ENCODE measurements at regions not wholly inside any gene's neighbourhood (a gene's known extent, or its start where the extent isn't known, plus 50 kb on each side); places are given as distances from the start of the nearest gene placed in this dataset.

DNA sequence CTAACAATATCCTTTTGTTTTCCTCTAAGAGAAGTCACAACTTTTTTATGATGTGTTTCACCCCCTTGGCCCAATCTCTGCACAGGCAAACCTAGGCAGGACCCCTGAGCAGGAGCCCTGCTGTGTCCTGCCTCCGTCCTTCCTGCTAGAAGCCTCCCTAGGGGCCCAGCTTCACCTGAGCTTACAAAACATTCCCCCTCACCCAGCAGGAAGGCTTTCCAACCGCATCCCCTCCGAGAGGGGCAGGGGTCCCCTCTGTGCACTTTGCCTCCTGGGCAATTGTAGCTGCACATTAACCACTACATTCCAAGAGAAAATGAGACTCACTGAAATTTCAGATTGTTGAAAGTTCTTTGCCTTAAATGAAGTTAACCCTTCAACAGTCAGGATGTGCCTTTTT is 176.2 kb downstream of the IRX2 start:
- DNase-seq (ENCODE audit: low read depth in 1 of 2, low spot score in 1 of 2): no peak

DNA sequence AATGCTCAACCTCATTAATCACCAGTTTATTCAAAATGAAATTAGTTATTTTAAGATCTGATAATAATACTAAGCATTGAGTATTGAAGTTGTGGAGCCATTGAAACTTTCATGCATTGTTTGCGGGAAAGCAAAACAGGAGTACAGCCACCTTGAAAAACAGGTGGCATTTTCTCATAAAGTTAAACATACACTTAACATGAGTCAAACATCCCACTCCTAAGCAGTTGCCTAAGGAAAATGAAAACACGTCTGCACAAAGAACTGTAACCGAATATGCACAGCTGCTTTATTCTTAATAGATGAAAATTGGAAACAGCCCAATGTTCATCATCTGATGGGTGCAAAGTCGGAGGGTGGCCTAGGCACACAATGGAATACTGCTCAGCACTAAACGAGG is 177.3 kb downstream of the IRX2 start:
- no peak for DNase-seq (ENCODE audit: low read depth in 1 of 2, low spot score in 1 of 2)

DNA sequence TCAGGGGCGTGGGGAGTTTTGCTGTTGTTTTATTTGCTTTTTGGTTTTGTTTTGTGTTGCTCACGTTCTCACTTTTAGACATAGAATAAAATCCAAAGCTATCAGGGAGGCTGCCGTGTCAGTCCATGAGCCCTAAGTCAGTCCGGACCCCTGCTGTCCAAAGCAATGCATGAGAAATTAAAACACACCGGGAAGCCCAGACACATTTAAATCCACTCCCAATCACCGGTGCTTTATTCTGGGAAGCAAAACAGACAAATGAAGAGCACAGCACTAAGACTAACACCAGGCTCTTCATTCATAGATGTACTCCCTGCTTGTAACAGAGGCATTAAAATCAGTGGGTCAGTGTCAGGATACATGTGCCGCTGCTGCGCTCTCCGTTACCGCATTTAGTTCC is 180.9 kb downstream of the IRX2 start:
- no peak for DNase-seq (ENCODE audit: low read depth in 1 of 2, low spot score in 1 of 2)

DNA sequence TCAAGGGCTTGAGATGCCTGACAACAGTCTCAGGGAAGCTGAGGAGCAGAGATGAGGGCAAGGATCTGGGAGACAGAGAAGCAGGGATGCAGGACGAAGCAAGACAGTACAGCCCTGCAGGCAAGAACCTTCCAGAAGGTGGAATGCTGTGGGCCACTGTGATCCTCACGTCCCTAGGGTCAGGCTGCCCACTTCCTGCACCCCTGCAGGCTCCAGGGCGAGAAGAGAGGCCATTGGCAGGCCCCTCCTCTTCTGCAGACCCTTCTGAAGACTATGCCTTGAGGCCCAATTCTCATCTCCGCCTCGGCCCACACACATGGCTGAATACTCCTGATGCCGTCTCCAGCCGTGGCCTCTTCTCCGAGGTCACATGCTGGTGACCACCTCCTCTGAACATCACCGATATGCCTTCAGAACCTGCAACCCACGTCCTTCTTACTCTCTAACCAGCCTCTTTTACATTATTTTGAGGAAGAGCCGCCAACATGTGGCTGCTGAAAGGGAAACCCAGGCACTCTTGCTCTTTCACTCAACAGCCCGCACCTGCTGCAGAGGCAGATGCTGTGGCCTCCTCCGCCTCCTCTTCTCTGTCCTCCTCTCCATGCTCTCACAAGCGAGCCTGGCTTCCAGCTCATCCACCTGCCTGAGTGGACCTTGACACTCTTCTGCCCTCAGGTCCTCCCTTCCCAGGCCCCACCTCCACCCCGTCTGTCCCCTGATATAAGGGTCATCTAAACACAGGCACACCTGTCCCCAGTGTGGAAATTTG is 181.5 kb downstream of the IRX2 start:
- DNase-seq (ENCODE audit: low read depth in 1 of 2, low spot score in 1 of 2): no peak

DNA sequence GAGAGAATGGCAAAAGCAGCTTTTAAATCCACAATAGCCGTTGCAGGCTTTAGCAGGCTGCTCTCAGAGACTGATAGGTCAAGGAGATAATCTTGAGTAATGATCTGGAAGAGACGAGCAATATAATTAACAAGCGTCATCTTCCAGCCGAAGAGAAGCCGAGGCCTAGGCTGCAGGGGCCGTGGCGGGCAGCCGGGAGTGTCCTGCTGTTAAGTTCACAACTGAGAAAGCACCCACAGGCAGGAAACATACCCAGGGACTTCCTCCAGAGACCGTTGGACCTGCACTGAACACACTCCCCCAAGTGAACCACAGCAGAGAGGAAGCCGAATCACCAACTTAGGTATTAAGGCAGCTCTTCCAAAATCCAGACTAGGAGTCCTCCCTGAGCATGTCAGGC is 182.3 kb downstream of the IRX2 start:
- DNase-seq (ENCODE audit: low read depth in 1 of 2, low spot score in 1 of 2): no peak

DNA sequence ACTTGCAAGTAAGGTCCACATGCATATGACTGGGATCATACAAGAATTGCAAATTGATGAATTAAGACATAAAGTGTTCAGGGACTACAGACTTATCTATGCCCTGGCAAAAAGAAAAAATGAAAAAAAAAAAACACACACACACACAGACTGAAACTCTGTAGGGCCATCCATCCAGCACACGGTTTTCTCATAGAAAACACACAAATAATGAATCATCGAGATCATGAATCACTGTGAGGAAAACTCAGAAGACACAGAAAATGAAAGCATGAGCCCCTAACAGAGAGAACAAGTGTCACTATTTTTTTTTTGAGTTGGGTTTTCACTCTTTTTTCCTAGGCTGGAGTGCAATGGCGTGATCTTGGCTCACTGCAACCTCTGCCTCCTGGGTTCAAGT is 185.2 kb downstream of the IRX2 start:
- DNase-seq (ENCODE audit: low read depth in 1 of 2, low spot score in 1 of 2): no peak

DNA sequence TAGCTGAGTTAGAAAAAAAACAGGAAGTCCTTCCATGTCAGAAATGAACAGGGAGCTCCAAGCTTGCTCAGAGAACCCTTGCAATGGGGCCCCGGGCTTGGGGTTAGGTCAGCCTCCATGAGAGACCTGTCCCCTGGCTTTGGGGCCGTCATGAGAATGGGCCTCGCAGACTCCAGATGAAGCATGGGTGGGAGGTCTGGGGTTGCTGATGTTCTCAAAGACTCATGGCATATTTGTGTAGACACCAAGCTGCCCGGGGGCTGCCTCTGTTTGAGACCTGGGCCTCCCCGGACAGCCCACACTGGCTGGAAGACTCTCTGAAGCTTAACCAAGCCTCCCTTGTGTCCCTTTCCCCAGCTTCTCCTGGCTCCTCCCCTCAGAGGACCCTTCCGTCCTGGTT is 186.3 kb downstream of the IRX2 start:
- no peak for DNase-seq (ENCODE audit: low read depth in 1 of 2, low spot score in 1 of 2)

DNA sequence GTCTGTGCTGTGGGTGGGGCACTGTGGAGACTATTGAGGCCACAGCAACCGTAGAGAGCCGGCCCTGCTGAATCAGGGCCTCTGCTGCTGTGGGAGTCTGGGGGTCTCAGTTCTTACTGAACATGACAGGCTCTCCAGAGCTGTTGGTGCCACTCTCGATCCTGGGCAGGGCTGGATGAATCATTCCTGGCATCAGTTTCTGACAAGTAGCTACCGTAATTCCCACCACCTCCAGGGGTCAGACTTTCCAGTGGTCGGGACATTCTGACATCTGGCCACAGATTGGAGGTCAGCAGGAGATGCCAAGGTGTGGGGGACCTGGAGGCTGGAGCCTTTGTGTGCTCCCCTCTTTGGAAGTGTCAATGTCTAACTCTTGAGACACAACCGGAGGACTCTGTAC is 188.4 kb downstream of the IRX2 start:
- no peak for DNase-seq (ENCODE audit: low read depth in 1 of 2, low spot score in 1 of 2)

DNA sequence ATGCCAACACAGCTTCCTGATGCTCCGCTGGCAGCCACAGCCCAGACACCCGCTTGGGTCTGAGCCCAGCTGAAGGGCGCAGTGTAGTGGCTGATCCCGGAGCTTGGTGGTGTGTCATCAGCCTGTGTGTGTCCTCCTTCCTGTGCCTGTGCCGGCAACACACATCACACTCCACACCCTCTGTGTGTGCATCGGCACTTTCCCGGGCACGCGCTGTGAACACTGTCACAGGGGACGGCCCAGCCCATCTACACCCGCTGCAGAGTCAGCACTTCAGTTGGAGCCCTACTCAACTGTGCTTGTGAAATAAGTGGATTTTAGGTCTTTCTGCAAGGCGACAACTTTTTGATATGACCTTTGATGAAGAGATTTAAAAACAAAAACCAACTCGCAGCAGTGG is 189.4 kb downstream of the IRX2 start:
- DNase-seq (ENCODE audit: low read depth in 1 of 2, low spot score in 1 of 2): no peak

DNA sequence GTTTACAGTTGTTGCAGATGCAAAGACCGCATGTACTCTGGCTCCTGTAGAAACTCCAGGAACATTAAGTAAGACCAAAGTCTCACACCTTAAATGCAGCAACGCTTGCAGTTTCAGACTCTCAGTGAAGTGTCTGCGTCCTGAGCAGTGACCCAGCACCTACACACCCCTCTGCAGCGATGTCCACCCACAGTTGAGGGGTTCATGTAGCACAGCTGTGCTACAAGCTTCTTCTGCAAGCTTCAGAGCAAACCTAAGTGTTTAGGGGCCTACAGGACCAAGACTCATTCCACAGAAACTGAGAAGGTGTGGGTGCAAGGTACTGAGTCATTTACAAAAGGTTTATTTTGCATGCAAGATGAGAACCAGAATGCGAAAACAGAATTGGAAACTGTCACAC is 191.0 kb downstream of the IRX2 start:
- no peak for DNase-seq (ENCODE audit: low read depth in 1 of 2, low spot score in 1 of 2)

DNA sequence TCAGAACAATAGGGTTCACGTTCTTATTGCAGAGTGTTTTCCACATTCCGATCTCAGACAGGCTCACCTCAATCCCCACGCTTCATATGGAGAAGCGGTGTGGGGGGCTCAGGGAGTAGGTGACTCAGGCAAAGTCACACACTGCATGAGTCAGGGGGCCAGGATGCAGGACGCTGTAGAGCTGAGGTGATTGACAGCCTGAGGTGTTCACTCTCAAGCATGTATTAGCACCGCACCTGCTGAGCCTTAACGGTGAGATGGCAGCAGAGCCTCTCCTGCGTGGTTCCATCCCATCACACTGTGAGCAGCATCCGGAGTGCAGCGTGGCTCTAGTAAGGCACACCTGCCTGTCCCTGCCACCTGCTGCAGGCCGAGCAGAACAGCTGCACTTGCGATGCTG is 194.0 kb downstream of the IRX2 start:
- DNase-seq (ENCODE audit: low read depth in 1 of 2, low spot score in 1 of 2): no peak

DNA sequence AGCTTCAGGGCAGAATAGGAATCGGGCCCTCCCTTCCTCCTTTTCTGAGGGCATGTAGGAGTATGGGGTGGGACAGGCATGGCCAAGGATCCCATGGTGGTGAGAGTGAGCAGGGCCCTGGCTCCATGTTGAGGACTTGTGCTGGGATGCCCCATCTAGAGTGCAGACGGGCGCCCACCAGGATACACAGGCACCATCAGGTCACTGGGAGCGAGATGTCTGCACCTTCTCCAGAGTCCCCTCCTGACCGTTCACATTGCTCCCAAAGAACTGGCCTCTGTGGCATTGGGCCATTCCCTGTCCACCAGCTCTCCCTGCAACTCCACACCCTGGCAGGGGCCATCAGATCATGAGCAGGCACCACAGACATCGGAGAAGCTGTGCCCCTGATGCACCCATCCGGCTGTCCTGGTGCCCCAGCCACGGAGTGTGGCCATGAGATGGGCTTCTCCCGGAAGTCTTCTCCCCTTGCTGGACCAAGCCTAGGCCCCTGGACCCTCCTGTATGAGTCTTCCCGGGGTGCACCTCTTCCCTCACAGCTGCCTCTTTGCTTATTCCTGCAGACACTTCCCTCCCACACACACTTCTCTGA is 195.0 kb downstream of the IRX2 start:
- DNase-seq (ENCODE audit: low read depth in 1 of 2, low spot score in 1 of 2): no peak

DNA sequence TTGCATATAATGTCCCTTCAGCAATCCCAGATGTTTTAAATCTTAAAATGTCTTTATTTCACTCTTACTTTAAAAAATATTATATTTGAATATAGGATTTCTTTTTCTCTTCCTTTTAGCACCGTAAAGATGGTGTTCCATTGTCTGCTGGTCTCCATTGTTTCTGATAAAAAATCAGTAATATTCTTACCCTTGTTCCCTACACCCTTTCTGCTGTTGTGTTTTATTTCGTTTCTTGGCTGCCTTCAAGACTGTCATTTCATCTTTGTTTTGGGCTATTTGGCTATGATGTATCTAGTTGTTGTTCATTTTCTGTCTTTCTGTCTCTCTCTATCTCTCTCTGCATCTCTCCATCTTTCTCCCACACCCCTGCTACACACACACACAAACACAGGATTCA is 197.9 kb downstream of the IRX2 start:
- DNase-seq (ENCODE audit: low read depth in 1 of 2, low spot score in 1 of 2): no peak

DNA sequence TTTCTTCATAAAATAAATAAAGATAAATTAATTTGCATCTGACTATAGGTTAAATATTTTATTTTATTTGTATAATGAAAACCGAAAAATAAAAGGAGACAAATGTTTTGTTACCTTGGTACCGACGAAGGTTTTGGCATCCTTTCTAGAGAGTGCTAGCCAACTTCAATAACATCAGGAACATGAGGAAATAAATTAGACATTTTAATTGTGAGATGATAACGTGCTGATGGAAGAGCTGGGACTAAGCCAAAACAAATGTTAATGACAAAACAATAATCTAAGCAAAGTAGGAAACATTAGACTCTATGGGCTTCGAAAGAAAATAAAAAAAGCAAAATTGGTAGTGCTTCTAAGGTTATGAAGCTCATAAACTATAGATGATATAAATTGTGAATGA is 201.0 kb downstream of the IRX2 start:
- DNase-seq (ENCODE audit: low read depth in 1 of 2, low spot score in 1 of 2): no peak

DNA sequence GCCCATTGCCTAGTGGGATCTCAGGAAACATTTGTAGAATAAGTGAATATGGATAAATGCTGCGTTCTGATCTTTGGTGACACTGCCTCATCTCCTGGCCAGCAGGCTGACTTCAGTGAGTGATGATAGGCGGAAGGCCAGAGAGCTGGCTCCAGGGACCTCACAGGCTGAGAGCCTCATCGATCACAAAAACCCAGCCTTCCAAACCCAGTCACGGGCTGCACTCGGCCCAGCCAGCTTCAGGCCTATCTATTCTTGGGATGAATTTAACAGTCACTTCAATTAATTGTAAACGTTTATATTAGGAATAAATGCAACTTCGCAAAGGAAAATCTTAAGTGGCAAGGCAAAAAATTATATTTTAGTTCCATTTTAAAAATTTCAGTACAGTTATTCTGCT is 201.6 kb downstream of the IRX2 start:
- no peak for DNase-seq (ENCODE audit: low read depth in 1 of 2, low spot score in 1 of 2)

DNA sequence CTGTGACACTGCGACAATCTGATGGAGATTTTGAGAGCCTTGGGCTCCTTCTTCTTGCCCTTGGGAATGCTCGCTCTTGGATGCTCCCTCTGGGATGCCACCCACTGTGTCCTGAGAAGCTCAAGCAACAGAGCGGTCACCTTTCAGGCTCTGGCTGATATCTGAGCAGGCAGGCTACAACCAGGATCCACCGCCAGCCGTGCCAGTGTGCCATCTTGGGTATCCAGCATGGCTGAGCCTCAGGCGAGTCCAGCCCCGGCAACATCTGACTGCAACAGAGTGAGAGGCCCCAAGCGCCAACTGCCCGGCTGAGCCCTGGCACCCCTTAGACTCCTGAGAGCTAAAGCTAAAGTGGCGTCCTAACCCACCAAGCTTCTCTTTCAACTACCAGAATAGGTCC is 202.1 kb downstream of the IRX2 start:
- no peak for DNase-seq (ENCODE audit: low read depth in 1 of 2, low spot score in 1 of 2)

DNA sequence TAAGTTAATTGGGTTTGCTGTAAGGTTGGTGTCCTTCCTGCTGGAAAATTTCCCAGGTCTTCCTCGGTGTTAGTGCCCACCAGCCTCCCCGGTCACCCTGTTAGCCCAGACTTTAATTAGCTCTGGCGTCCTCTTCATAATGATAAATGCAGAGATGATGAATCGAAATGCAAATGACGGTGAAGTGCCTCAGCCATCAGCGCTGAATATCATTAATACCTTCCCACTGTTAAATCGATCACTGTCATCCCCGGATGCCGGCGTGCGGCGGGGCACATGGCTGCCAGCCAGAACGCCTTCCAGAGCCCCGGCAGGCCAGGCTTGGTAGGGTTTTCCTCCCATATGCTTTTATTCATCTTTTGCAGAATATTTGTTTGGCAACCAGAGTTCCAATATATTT is 204.5 kb downstream of the IRX2 start:
- no peak for DNase-seq (ENCODE audit: low read depth in 1 of 2, low spot score in 1 of 2)

DNA sequence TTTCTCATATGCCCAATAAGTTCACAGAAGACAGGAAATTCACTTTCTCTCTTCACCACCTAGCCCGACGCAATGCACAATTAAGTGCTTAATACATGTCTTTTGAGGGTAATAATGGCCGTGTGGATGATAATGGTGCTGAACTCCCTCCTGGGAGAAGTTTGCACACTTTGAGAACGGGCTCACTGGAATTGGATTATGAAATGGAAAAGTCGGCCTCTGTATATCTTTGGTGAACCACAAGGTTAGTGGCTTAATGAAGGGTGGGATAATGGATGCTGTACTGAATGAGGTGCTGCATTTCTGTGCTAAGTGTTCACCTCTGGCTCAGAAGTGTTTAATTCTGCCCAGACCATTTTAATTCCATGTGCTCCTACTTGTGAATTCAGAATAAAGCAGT is 207.5 kb downstream of the IRX2 start:
- no peak for DNase-seq (ENCODE audit: low read depth in 1 of 2, low spot score in 1 of 2)

DNA sequence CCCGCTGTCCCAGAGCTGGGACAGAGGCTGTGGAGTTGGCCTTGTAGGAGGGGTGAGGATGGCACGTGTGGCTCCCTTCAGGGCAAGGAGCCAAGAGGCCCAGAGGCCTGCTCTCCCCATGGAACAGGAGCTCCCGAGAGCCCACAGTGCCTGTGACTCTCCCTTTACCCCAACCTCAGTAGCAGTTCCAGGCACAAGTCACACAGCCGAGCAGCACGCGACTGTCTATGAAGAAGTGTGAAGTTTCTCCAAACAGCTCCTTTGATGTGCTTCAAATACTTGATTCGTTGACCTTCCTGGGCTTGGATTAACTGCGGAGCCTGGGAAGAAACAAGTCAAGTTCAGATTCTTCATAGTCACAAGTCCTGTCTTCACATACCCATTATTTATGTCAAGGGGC is 208.7 kb downstream of the IRX2 start:
- no peak for DNase-seq (ENCODE audit: low read depth in 1 of 2, low spot score in 1 of 2)

DNA sequence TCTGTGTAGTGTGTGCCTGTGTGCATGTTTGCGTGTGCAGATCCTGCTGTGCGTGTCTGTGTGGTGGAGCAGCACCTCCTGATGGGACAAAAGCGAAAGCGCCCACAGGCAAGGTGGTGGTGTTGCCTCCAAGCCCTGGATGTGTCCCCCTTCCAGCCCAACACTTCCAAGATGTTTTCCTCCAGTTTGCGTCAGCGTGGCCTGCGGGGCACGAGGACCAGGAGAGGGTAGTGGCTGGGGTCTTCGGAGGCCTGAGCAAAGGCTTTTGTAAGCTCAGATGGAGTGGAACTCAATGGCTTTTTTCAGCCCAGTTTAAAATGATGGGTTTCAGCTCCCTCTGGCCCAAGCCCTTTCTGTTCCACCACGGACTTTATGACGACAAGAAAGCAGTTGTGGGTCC is 209.5 kb downstream of the IRX2 start:
- no peak for DNase-seq (ENCODE audit: low read depth in 1 of 2, low spot score in 1 of 2)

DNA sequence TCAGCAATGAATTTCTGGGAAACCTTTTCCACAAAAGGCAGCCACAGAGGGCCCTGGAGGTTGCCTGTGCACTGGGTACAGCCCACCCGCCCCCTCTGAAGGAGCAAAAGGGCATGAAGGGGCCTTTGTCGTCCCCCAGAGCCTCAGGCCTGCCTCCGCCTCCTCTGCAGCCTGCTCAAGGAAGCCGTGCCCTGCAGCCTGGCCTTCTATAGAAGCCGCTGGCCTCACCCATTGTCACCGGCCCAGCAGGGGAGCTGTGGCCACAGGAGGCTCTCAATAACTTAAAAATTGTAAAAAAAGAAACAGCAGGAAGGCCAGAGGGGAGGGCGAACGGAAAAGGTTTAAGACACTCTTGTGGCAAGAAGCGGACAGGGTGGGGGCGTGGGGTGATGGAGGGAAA is 213.3 kb downstream of the IRX2 start:
- DNase-seq (ENCODE audit: low read depth in 1 of 2, low spot score in 1 of 2): no peak

DNA sequence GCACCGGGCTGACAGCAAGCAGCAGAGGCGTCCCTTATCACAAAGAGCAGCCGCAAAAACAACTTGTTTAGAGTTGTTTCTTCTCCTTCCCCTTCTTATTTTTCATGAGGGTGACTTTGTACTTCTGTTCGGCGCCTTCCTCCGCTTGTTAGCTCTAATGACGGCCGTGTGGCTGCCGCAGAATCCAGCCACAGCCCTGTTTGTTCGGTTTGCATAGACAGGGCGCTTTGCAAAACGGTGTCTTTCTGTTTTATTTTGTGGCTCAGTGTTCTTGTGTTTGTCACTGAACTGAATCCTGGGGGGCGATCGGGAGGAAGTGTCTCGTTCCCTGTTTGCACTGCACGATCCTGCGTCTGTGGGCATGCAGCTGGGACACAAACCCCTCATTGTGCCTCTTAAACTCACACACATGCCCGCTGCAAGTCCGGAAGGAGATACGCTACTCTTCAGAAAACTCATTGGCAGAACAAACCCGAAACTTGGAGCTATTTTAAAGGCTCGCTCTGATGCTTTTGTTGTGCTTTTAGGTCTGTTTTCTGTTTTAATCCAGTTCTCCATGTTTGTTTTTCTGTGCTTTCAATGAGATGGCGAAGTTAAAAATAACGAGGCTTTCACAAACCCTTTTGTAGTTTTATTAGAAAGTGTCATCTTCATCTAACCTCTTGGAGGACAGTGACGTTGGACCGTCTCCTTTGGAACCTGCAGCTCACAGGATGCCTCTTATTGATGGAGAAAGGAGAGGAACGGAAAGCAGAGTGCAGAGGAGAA is 213.9 kb downstream of the IRX2 start:
- DNase-seq (ENCODE audit: low read depth in 1 of 2, low spot score in 1 of 2): no peak

Measured in activated T-helper 1 cell treated with anti-CD3 and anti-CD28 coated beads, Interleukin-2, amount 50 U/mL, for 16 hours (primary cell).